GM19239 (cell line): ENCODE measurements at regions not wholly inside any gene's neighbourhood (a gene's known extent, or its start where the extent isn't known, plus 50 kb on each side); places are given as distances from the start of the nearest gene placed in this dataset.
"Not testable (repeated sequence)": the region's sequence is repeated elsewhere in the genome, so short reads cannot be mapped to it uniquely, and the experiment has no call there.

Experiments
- DNase-seq: peaks from one replicate; pipeline ENCODE4 v3.0.0; 2011; ENCODE audit warnings: low spot score; ENCODE audit not compliant: insufficient read length
- FAIRE-seq: peaks from 2 replicates; lab custom pipeline; 2011; peaks lifted over from hg19 to GRCh38; lab: Jason Lieb, UNC

DNA sequence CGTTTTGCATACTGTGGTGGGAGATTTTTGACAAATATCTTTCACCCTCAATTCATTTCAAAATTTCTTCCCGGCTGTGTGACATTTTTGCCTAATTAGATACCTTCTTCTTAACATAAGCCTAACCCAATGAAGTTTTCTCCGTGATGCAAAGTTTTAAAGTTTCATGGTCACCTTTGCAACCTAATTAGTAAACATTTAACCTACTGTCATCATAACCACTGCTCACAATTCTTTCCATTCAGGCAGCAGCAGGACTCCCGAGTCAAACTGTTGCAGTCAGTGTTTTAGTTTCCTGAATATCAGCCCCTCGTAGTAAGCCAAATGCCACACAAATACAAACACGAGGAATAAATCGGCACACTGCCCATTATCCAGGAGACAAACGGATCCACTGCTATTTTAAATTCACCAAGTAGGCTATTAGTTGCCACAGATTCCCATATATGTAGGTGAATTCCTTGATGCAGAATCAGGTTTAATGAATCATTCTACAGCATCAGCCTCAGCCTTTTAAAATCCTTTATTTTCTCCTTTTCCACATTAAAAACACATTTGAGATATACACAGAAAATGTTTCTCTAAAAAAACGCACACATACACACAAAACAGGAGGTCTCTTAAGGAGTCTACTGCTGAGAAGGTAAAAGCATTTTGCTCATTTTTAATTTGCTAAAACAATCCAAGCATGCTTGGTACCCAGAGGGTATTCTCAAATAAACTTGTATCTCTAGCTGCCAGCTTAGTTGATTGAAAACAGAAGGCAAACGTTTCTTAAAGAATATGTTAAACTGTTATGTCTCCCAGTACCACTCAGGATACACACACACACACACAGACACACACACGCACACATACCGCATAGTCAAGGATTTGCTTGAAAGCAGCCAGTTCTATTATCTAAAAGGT lies 106.5 kb upstream of the KCTD1 start:
- FAIRE-seq = no peak

DNA sequence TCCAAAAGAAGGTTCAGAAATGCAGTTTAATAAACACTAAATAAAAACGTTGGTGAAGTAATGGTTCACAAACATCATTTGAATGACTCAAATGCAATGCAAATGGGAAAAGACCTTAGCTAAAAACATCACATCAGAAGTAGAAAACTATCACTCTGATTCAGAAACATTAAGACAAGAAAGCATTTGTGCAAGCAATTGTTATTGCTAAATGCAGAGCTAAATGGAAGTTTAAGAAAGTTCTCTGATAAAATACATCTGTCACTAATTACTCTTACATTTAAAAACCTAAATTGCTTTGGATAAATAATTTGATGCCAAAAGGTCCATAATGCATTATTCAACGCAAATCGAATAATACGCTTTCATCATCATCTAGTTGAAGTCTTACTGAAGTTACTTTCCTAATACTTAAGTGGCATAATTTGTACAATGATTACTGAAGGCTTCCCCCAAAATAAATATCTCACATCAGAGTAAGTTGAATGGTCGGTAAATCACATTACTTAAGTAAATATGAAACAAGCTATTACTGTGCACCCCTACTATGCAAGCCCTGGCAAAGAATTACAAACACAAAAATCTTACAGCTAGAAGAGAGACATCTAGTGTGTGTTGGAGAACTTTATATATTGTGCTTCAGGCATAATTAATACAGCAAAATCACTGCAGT lies 105.7 kb upstream of the KCTD1 start:
- FAIRE-seq = no peak
- no peak for DNase-seq

More for the DNA sequence above, 106.5 kb upstream of the KCTD1 start:
- no peak for DNase-seq

DNA sequence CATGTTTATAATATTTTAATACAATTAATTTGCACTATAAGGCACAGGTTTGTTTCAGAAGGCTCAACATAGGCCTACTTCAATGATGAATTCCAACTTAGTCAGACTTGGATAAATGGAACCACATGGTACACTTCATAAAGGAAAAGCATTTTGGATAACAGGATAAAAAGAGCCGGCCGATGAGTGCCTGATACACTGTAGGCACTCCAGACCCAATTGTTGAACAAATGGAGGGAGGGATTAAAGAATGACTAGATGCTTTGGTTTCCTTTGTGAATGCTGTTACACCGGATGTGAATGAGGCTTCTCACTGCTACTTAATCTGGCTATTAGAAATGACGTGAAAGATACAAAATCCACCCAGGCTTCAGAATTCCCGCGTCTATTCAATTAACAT lies 104.1 kb upstream of the KCTD1 start:
- no peak for FAIRE-seq

DNA sequence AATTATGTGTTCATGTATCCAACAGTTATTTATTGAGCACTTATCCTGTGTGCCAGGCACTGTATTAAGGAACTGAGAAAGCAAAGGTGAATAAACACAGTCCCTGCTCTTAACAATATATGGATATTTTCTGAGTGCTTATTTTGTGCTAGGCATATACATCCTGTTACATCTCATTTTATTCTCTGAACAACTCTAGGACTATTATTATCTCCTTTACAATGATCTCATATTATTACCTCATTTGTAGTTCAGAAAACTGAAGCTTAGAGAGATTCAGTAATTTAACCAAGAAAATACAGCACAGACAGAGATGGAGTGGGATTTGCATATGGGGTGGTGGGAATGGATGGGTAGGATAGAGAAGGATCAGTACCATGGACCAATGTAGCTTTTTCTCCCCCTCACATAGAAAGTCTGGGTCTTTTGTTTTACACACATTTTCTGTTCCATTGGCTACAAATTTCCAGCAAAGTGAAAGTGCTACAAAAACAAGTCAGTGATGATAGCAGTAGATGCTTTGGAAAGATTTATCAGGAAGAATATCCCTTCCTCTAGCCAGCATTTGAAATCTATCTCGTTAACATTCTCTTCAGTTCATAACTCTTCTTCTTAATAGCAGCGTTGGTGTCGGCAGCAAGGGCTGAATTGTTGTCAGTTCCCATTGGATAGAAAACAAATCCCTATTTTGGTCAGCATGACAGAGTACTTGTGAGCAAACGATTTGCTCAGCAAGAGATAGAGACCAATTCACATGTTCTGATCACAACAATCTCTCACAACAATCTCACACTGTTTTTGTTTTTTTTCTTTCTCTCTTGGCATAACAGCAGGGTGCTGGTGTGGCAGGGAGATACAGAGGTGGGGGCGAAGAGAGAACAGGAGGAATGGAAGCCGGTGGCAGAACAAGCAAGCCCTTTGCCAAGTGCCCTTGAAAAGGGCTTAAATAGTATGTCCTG lies 102.2 kb upstream of the KCTD1 start:
- no peak for FAIRE-seq
- DNase-seq = no peak

More for the DNA sequence above, 104.1 kb upstream of the KCTD1 start:
- no peak for DNase-seq

DNA sequence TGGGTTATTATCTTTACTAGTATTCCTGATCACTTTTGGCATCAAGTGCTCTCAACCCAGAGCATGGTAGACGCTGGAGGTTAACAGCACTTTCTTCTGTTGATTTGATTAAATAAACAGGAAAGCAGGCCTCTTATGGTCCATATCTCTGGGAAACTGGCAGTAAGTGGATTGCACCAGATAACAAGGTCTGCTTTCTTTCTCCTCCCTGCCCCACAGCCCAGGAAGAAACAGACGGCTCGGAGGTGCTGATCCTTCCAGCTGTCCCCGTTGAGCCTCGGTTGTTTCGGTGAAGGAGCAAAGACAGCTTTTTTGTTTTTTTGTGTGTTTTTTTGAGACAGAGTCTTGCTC lies 100.8 kb upstream of the KCTD1 start:
- DNase-seq = no peak
- FAIRE-seq = no peak

DNA sequence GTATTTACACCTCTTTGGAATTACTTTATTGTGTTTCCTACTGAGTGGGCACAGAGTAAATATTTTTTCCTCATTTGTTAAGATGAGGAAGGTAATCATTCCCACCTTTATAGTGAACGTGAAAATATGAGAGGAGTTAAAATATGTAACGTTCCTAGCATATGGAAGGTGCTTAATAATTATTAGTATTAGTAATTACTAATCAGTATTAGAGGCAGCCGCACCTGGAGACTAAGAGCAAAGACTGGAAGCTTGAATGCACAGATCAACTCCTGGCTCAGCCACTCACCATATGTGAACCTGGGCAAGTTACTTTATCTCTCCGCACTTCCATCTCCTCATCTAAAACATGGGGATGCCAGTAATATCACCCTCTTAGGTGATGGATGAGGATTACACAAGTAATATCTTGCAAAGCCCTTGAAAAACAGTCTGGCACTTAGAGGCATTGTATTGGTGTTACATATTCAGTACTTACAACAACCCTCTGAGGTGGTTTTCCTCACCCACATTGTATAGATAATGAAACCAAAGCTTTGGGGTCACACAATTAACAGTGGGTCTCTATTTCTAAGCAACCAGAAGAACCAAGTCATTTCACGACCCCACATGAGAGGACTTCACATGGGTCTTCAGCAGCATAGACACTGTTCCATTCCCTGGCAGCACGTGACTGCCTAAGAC lies 100.3 kb upstream of the KCTD1 start:
- FAIRE-seq = no peak
- no peak for DNase-seq

DNA sequence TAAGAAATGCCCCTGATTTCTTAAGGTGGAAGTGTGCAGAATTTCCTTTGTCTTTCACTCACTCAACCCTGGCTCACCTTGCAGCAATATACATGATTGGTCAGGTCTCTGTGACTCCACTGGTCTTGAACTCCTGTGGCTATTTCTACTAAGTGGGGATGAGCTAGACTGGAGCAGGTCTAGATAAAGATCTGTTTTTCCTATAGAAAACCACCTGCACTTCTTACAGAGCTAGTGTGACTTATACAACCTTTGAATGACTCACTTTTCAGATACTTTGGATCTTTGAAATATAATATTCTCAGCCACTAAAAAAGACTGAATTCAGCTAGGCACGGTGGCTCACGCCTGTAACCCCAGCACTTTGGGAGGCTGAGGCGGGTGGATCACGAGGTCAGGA lies 98.5 kb upstream of the KCTD1 start:
- no peak for FAIRE-seq
- DNase-seq = no peak

DNA sequence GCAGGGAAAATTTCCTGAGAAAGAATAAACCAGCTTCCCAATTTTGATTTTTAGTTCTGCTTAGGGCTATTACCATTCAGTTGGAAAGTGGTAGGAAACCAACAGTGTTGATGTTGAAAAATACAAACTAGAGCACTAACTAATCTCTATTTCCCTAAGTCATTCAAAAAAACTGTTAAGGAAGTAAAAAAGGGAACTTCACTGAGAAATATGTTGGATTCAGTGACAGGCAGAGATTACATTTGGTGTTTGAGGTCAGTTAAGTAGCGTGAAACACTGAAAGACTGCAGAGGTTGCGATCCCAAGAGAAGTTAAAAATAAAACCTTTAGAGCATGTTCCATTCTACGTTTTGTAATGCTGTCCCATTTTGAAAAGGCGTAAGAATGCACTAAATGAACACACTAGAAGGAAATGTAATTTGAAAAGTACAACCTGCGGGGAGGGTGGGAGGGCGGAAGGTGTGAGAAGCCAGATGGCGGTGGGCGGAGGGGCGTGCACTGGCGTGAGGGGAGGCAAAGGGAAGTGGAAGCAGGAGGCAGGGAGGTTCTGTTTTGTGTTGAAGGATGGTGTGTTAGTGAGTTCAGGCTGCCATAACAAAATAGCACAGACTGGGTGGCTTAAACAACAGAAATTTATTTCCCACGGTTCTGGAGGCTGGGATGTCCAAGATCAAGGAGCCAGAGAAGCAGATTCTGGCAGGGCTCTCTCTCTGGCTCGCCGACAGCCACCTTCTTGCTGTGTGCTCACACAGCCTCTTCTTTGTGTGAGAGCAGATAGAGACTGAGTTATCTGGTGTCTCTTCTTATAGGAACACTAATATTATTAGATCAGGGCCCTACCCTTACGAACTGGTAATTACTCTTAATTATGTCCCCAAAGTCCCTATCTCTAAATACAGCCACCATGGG lies 94.3 kb upstream of the KCTD1 start:
- FAIRE-seq = no peak
- DNase-seq = no peak

DNA sequence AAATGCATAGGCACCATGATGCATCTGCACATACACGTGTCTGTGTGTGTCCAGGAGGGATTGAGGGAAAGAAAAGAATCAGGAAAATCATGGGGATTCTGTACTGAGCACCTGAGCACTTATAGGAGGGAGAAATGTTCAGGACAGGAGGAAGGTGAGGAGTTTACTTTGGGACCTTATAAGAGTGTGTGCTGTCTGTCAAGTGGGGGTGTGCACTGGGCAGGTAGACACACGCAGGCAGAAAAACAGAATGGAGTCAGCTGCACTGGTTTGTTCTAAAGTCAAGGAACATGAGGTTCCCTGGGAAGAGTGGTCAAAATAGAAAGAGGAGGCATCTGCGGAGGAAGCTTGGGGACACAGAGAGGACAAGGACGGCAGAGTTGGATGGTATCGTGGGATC lies 92.2 kb upstream of the KCTD1 start:
- no peak for FAIRE-seq
- DNase-seq = no peak

DNA sequence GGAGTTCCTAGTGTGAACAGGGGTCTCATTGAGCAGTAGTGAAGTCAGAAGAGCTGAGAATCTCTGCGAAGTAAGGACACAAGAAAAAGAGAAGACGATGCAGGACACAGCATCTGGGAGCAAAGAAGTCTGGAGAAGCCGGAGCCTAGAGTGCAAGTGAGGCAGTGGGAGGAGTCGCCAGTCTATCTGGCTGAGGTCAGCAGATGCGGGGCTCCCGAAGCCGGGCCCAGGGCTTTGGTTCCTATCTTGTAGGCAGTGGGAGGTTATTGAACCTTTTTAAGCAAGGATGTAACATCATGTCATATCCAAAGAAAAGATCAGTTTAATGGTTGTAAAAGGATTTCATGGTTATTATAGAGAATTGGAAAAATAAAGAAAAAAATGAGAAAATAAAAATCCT lies 90.8 kb upstream of the KCTD1 start:
- no peak for FAIRE-seq
- no peak for DNase-seq

DNA sequence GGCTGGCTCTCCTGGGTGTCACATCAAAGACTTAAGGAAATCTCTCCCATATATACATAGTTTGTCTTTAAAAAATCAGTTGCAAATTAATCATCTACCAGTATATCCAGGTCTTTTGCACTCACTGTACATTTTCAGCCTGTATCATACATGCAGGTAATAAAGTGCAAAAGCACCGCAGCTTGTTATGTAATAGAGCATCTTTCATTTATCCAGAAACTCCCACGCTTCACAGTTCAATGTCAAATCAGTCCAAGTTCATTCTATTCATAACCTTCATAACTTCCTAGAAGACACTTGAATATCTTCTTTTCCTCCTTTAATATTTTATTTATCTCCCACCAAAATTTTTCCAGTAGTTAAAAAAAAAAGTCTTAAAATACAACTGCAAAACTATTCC lies 89.6 kb upstream of the KCTD1 start:
- DNase-seq (no peak), FAIRE-seq (no peak)

DNA sequence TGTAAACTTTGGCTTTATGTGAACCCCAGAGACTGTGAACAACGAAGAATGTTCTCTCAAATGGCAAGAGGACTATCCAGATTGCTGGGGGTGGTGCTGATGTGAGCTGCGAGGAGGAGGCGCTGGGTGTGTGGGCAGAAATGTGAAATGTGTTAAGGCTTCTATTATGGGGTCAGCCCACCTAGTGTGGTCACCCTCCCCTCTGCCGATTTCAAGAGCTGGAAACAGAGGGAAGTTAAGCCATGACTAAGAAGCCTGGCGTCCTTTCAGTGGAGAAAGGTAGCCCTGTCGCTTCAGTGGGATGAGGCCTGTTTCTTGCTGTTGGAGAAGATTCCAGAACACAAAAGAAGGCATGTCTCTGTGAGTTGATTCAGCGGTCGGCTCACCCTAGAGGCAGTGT lies 89.0 kb upstream of the KCTD1 start:
- no peak for FAIRE-seq
- DNase-seq = no peak

DNA sequence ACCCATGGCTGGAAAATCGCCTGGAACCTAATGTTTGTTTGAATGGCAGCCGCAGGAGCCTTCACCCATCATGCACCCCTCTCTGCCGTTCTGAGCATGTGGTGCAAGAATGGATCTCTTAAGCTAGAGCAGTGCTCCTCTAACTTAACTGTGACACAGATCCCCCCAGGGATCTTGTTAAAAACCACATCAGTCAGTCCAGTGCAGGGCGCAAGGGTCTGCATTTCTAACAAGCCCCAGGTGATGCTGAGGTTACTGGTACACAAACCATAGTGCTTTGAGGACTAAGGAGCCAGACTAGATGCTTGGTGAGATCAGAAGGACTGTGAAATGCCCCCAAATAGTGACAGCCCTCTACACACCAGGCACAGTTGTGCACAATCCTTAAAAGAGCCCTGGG lies 87.1 kb upstream of the KCTD1 start:
- FAIRE-seq = no peak
- no peak for DNase-seq

DNA sequence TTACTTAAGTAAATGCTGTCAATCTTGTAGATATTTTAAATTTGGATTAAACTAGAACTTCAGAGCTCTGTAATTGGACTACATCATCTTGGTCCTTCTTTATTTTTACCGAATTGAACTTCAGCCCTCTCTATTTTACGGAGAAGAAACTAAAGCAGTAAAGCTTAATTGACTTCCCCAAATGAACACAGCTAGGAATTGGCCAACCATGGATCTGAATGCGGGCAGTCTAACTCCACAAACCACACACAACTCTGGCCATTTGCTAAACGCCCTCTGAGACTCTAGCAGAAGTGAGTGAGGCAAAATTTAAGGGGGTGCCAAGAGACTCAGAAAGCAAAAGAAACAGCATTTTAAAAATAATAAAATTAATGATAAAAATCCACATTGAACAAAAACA lies 86.3 kb upstream of the KCTD1 start:
- FAIRE-seq (no peak), DNase-seq (no peak)

DNA sequence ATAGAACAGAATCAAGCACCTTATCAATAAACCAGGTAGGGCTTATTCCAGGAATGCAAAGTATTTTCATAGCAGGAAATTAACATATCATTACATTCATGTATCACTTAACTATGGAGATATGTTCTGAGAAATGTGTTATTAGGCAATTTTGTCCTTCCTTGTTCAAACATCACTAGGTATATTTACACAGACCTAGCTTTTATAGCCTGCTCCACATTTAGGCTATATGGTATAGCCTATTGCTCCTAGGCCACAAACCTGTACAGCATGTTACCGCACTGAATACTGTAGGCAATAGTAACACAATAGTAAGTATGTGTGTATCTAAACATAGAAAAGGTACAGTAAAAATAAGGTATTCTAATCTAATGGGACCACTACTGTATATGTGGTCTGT lies 82.8 kb upstream of the KCTD1 start:
- no peak for DNase-seq
- FAIRE-seq = no peak

DNA sequence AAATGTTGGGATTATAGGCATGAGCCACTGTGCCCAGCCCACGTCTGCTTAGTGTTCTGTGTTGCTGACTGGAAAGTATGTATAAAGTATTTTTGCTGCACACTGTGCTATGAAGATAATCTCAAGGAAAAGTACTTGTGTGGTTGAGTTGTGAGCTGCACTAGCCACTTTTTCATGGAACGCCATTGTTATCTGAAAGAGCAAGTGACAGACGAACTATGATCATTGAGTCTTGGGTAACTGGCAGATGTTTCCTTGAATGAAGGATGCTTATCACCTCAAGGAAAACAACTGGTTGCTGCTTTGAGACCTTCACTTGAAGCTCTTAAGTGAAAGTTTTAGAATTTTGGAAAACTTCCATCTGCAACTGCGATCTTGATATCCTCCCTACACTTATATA lies 82.2 kb upstream of the KCTD1 start:
- FAIRE-seq (no peak), DNase-seq (no peak)

DNA sequence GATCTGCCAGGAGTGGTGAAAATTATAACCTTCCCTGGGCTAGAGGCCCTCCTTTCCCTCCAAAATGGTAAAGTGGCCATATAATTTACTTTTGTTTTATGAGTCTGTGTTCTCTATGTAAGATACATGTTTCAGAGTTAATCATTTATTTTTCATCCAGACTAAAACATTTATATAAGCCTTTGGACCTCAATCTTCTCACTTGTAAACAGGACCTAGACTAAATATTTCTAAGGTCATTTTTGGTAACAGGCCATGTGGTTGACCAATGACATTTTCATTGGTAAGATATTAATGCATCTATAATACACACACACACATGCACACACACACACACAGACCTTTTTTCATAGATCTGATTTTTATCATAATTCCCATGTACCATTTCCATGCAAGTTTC lies 79.7 kb upstream of the KCTD1 start:
- FAIRE-seq (no peak), DNase-seq (no peak)

DNA sequence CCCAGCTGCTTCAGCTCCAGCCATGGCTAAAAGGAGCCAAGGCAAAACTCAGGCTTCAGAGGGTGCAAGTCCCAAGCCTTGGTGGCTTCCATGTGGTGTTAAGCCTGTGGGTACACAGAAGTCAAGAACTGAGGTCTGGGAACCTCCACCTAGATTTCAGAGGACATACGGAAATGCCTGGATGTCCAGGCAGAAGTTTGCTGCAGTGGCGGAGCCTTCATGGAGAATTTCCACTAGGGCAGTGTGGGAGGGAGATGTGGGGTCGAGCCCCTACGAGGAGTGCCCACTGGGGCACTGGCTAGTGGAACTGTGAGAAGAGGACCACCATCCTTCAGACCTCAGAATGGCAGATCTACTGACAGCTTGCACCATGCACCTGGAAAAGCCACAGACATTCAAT lies 76.1 kb upstream of the KCTD1 start:
- DNase-seq = no peak
- no peak for FAIRE-seq

DNA sequence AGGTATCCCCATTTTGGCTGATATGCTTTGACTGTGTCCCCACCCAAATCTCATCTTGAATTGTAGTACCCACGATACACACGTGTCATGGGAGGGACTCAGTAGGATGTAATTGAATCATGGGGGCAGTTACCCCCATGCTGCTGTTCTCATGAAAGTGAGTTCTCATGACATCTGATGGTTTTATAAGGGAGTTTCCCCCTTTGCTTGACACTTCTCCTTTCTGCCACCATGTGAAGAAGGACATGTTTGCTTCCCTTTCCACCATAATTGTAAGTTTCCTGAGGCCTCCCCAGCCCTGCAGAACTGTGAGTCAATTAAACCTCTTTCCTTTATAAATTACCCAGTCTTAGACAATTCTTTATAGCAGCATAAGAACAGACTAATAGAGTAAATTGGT lies 75.0 kb upstream of the KCTD1 start:
- not testable (repeated sequence) for FAIRE-seq, DNase-seq
